Activated T-helper 2 cell treated with anti-CD3 and anti-CD28 coated beads, Interferon-gamma antibody, Interleukin-2, Interleukin-4, amounts not matched to agents 10 μg/mL and 5 μg/mL and 100 μg/mL, durations not matched to agents 14 hours and 24 hours and 36 hours (primary cell): ENCODE measurements at regions not wholly inside any gene's neighbourhood (a gene's known extent, or its start where the extent isn't known, plus 50 kb on each side); places are given as distances from the start of the nearest gene placed in this dataset.

Experiments
- DNase-seq: peaks from one replicate; pipeline ENCODE4 v3.0.0; 2021; ENCODE audit warnings: low spot score
- H3K27ac Mint-ChIP-seq: one replicate; pipeline ENCODE4 v1.8.0; 2021; ENCODE audit warnings: mixed read lengths
- H3K27me3 Mint-ChIP-seq: one replicate; pipeline ENCODE4 v1.8.0; 2021; ENCODE audit warnings: low read depth, mixed read lengths
- H3K36me3 Mint-ChIP-seq: one replicate; pipeline ENCODE4 v1.8.0; 2021; ENCODE audit warnings: low read depth, mixed read lengths
- H3K4me1 Mint-ChIP-seq: one replicate; pipeline ENCODE4 v1.8.0; 2021; ENCODE audit warnings: low read depth, mixed read lengths
- H3K4me3 Mint-ChIP-seq: one replicate; pipeline ENCODE4 v1.8.0; 2021; ENCODE audit warnings: low read depth, mild to moderate bottlenecking, moderate library complexity, mixed read lengths
- H3K9me3 Mint-ChIP-seq: one replicate; pipeline ENCODE4 v1.8.0; 2021; ENCODE audit warnings: mixed read lengths
- intact Hi-C: fragments of 100-400 bp; cut with micrococcal nuclease; formaldehyde crosslinking; loops from one replicate; pipeline ENCODE4 v1.15.1; 2023

GRCh38 chr20:55880361-55880760, 125.0 kb downstream of the CBLN4 start:
- Mint-ChIP-seq H3K27ac (no peak overlapping the region), H3K4me3 (no peak overlapping the region)
- intact Hi-C loops: no loop called here

GRCh38 chr20:55855052-55855451, 150.3 kb downstream of the CBLN4 start:
- no peak overlapping the region for H3K4me3 Mint-ChIP-seq
- no peak overlapping the region for H3K27ac Mint-ChIP-seq
- H3K9me3 Mint-ChIP-seq: peaks cover 24% of the 10 kb centered on the region
- no peak for DNase-seq
- H3K4me1 Mint-ChIP-seq: no peaks in the 10 kb centered on the region
- no peaks in the 10 kb centered on the region for H3K36me3 Mint-ChIP-seq
- intact Hi-C loops: no loop called here
- no peaks in the 10 kb centered on the region for H3K27me3 Mint-ChIP-seq

More at GRCh38 chr20:55880361-55880760, 125.0 kb downstream of the CBLN4 start:
- no peaks in the 10 kb centered on the region for H3K27me3 Mint-ChIP-seq
- no peaks in the 10 kb centered on the region for H3K36me3 Mint-ChIP-seq
- H3K4me1 Mint-ChIP-seq: no peaks in the 10 kb centered on the region
- no peak for DNase-seq
- H3K9me3 Mint-ChIP-seq: peaks cover 52% of the 10 kb centered on the region

GRCh38 chr20:55830121-55830827, 175.0 kb downstream of the CBLN4 start:
- no peak overlapping the region for H3K27ac Mint-ChIP-seq
- H3K4me1 Mint-ChIP-seq: no peaks in the 10 kb centered on the region
- no peak overlapping the region for H3K4me3 Mint-ChIP-seq
- DNase-seq: no peak
- H3K9me3 Mint-ChIP-seq: peaks cover 54% of the 10 kb centered on the region
- no peaks in the 10 kb centered on the region for H3K36me3 Mint-ChIP-seq
- intact Hi-C loops: no loop called here
- no peaks in the 10 kb centered on the region for H3K27me3 Mint-ChIP-seq

- Mint-ChIP-seq H3K27me3 (no peaks in the 10 kb centered on the region), H3K4me1 (no peaks in the 10 kb centered on the region), H3K9me3 (peaks cover 35% of the 10 kb centered on the region), H3K36me3 (no peaks in the 10 kb centered on the region), H3K4me3 (no peak overlapping the region), H3K27ac (no peak overlapping the region)
- intact Hi-C loops: no loop called here
- no peak for DNase-seq
Observed at GRCh38 chr20:55805138-55805537, 200.2 kb downstream of the CBLN4 start.

- H3K27me3 Mint-ChIP-seq: no peaks in the 10 kb centered on the region
Observed at GRCh38 chr20:55800552-55801245, 204.6 kb downstream of the CBLN4 start.

GRCh38 chr20:55793986-55794385, 211.3 kb downstream of the CBLN4 start:
- DNase-seq: no peak
- H3K4me1 Mint-ChIP-seq: no peaks in the 10 kb centered on the region
- no peaks in the 10 kb centered on the region for H3K27me3 Mint-ChIP-seq
- no peak overlapping the region for H3K4me3 Mint-ChIP-seq
- intact Hi-C loops: no loop called here
- H3K36me3 Mint-ChIP-seq: no peaks in the 10 kb centered on the region
- no peak overlapping the region for H3K27ac Mint-ChIP-seq
- peaks cover 44% of the 10 kb centered on the region for H3K9me3 Mint-ChIP-seq

More at GRCh38 chr20:55800552-55801245, 204.6 kb downstream of the CBLN4 start:
- no peak overlapping the region for H3K4me3 Mint-ChIP-seq
- no peaks in the 10 kb centered on the region for H3K36me3 Mint-ChIP-seq
- H3K9me3 Mint-ChIP-seq: peaks cover 43% of the 10 kb centered on the region
- no peak for DNase-seq
- no peak overlapping the region for H3K27ac Mint-ChIP-seq
- intact Hi-C loops: no loop called here
- no peaks in the 10 kb centered on the region for H3K4me1 Mint-ChIP-seq

GRCh38 chr20:55792049-55792448, 213.3 kb downstream of the CBLN4 start:
- Mint-ChIP-seq H3K9me3 (peaks cover 46% of the 10 kb centered on the region), H3K4me3 (no peak overlapping the region), H3K36me3 (no peaks in the 10 kb centered on the region), H3K27me3 (no peaks in the 10 kb centered on the region), H3K4me1 (no peaks in the 10 kb centered on the region), H3K27ac (no peak overlapping the region)
- intact Hi-C loops: no loop called here
- no peak for DNase-seq

- no peak overlapping the region for H3K27ac Mint-ChIP-seq
- H3K9me3 Mint-ChIP-seq: peaks cover 50% of the 10 kb centered on the region
- H3K27me3 Mint-ChIP-seq: no peaks in the 10 kb centered on the region
- H3K4me3 Mint-ChIP-seq: no peak overlapping the region
- no peaks in the 10 kb centered on the region for H3K4me1 Mint-ChIP-seq
- no peak for DNase-seq
- intact Hi-C loops: no loop called here
- H3K36me3 Mint-ChIP-seq: no peaks in the 10 kb centered on the region
Observed at GRCh38 chr20:55790178-55790577, 215.1 kb downstream of the CBLN4 start.

- Mint-ChIP-seq H3K9me3 (peaks cover 46% of the 10 kb centered on the region), H3K4me1 (no peaks in the 10 kb centered on the region), H3K27ac (no peak overlapping the region), H3K27me3 (no peaks in the 10 kb centered on the region), H3K4me3 (no peak overlapping the region), H3K36me3 (no peaks in the 10 kb centered on the region)
- intact Hi-C loops: no loop called here
- DNase-seq: no peak
Observed at GRCh38 chr20:55784036-55784435, 221.3 kb downstream of the CBLN4 start.

- intact Hi-C loops: no loop called here
- Mint-ChIP-seq H3K9me3 (peaks cover 53% of the 10 kb centered on the region), H3K27ac (no peak overlapping the region), H3K4me1 (no peaks in the 10 kb centered on the region), H3K36me3 (no peaks in the 10 kb centered on the region), H3K27me3 (no peaks in the 10 kb centered on the region), H3K4me3 (no peak overlapping the region)
- DNase-seq: no peak
Observed at GRCh38 chr20:55783381-55783780, 221.9 kb downstream of the CBLN4 start.

GRCh38 chr20:55782912-55783253, 222.4 kb downstream of the CBLN4 start:
- intact Hi-C loops: no loop called here
- H3K36me3 Mint-ChIP-seq: no peaks in the 10 kb centered on the region
- no peak for DNase-seq

GRCh38 chr20:55782224-55782911, 223.0 kb downstream of the CBLN4 start:
- H3K9me3 Mint-ChIP-seq: peaks cover 48% of the 10 kb centered on the region
- no peak overlapping the region for H3K4me3 Mint-ChIP-seq
- no peaks in the 10 kb centered on the region for H3K4me1 Mint-ChIP-seq
- DNase-seq: no peak
- no peaks in the 10 kb centered on the region for H3K36me3 Mint-ChIP-seq
- intact Hi-C loops: no loop called here
- H3K27ac Mint-ChIP-seq: no peak overlapping the region
- no peaks in the 10 kb centered on the region for H3K27me3 Mint-ChIP-seq

More at GRCh38 chr20:55782912-55783253, 222.4 kb downstream of the CBLN4 start:
- Mint-ChIP-seq H3K9me3 (peaks cover 52% of the 10 kb centered on the region), H3K4me1 (no peaks in the 10 kb centered on the region), H3K27ac (no peak overlapping the region), H3K4me3 (no peak overlapping the region), H3K27me3 (no peaks in the 10 kb centered on the region)

GRCh38 chr20:55778796-55779195, 226.5 kb downstream of the CBLN4 start:
- intact Hi-C loops: no loop called here

More at GRCh38 chr20:55778796-55779195, 226.5 kb downstream of the CBLN4 start:
- no peaks in the 10 kb centered on the region for H3K27me3 Mint-ChIP-seq
- peaks cover 41% of the 10 kb centered on the region for H3K9me3 Mint-ChIP-seq
- DNase-seq: no peak
- no peaks in the 10 kb centered on the region for H3K36me3 Mint-ChIP-seq
- H3K4me3 Mint-ChIP-seq: no peak overlapping the region
- no peak overlapping the region for H3K27ac Mint-ChIP-seq
- H3K4me1 Mint-ChIP-seq: no peaks in the 10 kb centered on the region
